ENCODE measurements at regions not wholly inside any gene's neighbourhood (a gene's known extent, or its start where the extent isn't known, plus 50 kb on each side); places are given as distances from the start of the nearest gene placed in this dataset.

- no peak for DNase-seq (ENCODE audit: low read depth in 2 of 3, low spot score in 1 of 3)
Measured at GRCh38 chr6:93083337-93084230, 335.8 kb downstream of the EPHA7 start.

GRCh38 chr6:93081901-93082300, 337.5 kb downstream of the EPHA7 start:
- DNase-seq (ENCODE audit: low read depth in 2 of 3, low spot score in 1 of 3), result no peak

GRCh38 chr6:93079061-93079460, 340.3 kb downstream of the EPHA7 start:
- no peak for DNase-seq (ENCODE audit: low read depth in 2 of 3, low spot score in 1 of 3)

- DNase-seq (ENCODE audit: low read depth in 2 of 3, low spot score in 1 of 3), result no peak
Measured at GRCh38 chr6:93073811-93074210, 345.5 kb downstream of the EPHA7 start.

- DNase-seq (ENCODE audit: low read depth in 2 of 3, low spot score in 1 of 3), result no peak
Measured at GRCh38 chr6:93069856-93070255, 349.5 kb downstream of the EPHA7 start.

- no peak for DNase-seq (ENCODE audit: low read depth in 2 of 3, low spot score in 1 of 3)
Measured at GRCh38 chr6:93059911-93060310, 359.4 kb downstream of the EPHA7 start.

- DNase-seq (ENCODE audit: low read depth in 2 of 3, low spot score in 1 of 3), result no peak
Measured at GRCh38 chr6:93057584-93057983, 361.8 kb downstream of the EPHA7 start.

- no peak for DNase-seq (ENCODE audit: low read depth in 2 of 3, low spot score in 1 of 3)
Measured at GRCh38 chr6:93048381-93048780, 371.0 kb downstream of the EPHA7 start.

GRCh38 chr6:93047033-93047432, 372.3 kb downstream of the EPHA7 start:
- no peak for DNase-seq (ENCODE audit: low read depth in 2 of 3, low spot score in 1 of 3)

- no peak for DNase-seq (ENCODE audit: low read depth in 2 of 3, low spot score in 1 of 3)
Measured at GRCh38 chr6:93045156-93045555, 374.2 kb downstream of the EPHA7 start.

GRCh38 chr6:93040375-93040774, 379.0 kb downstream of the EPHA7 start:
- no peak for DNase-seq (ENCODE audit: low read depth in 2 of 3, low spot score in 1 of 3)

- DNase-seq (ENCODE audit: low read depth in 2 of 3, low spot score in 1 of 3), result no peak
Measured at GRCh38 chr6:93036835-93037234, 382.5 kb downstream of the EPHA7 start.

- DNase-seq (ENCODE audit: low read depth in 2 of 3, low spot score in 1 of 3), result no peak
Measured at GRCh38 chr6:93035756-93036155, 383.6 kb downstream of the EPHA7 start.

GRCh38 chr6:93021235-93021915, 398.0 kb downstream of the EPHA7 start:
- no peak for DNase-seq (ENCODE audit: low read depth in 2 of 3, low spot score in 1 of 3)

GRCh38 chr6:93017626-93018025, 401.7 kb downstream of the EPHA7 start:
- DNase-seq (ENCODE audit: low read depth in 2 of 3, low spot score in 1 of 3), result no peak

GRCh38 chr6:93017213-93017612, 402.1 kb downstream of the EPHA7 start:
- no peak for DNase-seq (ENCODE audit: low read depth in 2 of 3, low spot score in 1 of 3)

GRCh38 chr6:93013054-93013453, 406.3 kb downstream of the EPHA7 start:
- no peak for DNase-seq (ENCODE audit: low read depth in 2 of 3, low spot score in 1 of 3)

- DNase-seq (ENCODE audit: low read depth in 2 of 3, low spot score in 1 of 3), result no peak
Measured at GRCh38 chr6:93008375-93008774, 411.0 kb downstream of the EPHA7 start.

GRCh38 chr6:92989656-92990055, 429.7 kb downstream of the EPHA7 start:
- no peak for DNase-seq (ENCODE audit: low read depth in 2 of 3, low spot score in 1 of 3)

- DNase-seq (ENCODE audit: low read depth in 2 of 3, low spot score in 1 of 3), result no peak
Measured at GRCh38 chr6:92979281-92979680, 440.1 kb downstream of the EPHA7 start.

GRCh38 chr6:92977018-92977417, 442.3 kb downstream of the EPHA7 start:
- DNase-seq (ENCODE audit: low read depth in 2 of 3, low spot score in 1 of 3), result no peak

- no peak for DNase-seq (ENCODE audit: low read depth in 2 of 3, low spot score in 1 of 3)
Measured at GRCh38 chr6:92967362-92967761, 452.0 kb downstream of the EPHA7 start.

Measured in stimulated activated CD4-positive, alpha-beta T cell treated with anti-CD3 and anti-CD28 coated beads, Interleukin-12 subunit alpha, Interleukin-12 subunit beta, amount 100 ng/mL, for 48 hours (primary cell).